Stimulated activated naive CD8-positive, alpha-beta T cell treated with anti-CD3 and anti-CD28 coated beads, Interleukin-15, amount 100 ng/mL, for 72 hours (primary cell): ENCODE measurements at regions not wholly inside any gene's neighbourhood (a gene's known extent, or its start where the extent isn't known, plus 50 kb on each side); places are given as distances from the start of the nearest gene placed in this dataset.
"Not testable (repeated sequence)": the region's sequence is repeated elsewhere in the genome, so short reads cannot be mapped to it uniquely, and the experiment has no call there.

Experiments used
- ATAC-seq: fragments of 150-1000 bp; cut with Tn5 transposase; 2 replicates; pipeline ENCODE4 v1.10.0; 2021; ENCODE audit warnings: mild to moderate bottlenecking, moderate library complexity
- DNase-seq, 2 donors: peaks; one replicate each; pipeline ENCODE4 v3.0.0; 2021 to 2022
- H3K27ac Mint-ChIP-seq, 2 donors: one replicate each; pipeline ENCODE4 v1.8.0; 2022; ENCODE audit warnings: mild to moderate bottlenecking in 2 of 2, mixed read lengths in 2 of 2, moderate library complexity in 2 of 2
- H3K27me3 Mint-ChIP-seq: one replicate; pipeline ENCODE4 v1.8.0; 2022; ENCODE audit warnings: mixed read lengths
- H3K4me1 Mint-ChIP-seq: one replicate; pipeline ENCODE4 v1.8.0; 2022; ENCODE audit warnings: mild to moderate bottlenecking, mixed read lengths
- H3K4me3 Mint-ChIP-seq, 2 donors: one replicate each; pipeline ENCODE4 v1.8.0; 2022; ENCODE audit warnings: mild to moderate bottlenecking in 2 of 2, mixed read lengths in 2 of 2, moderate library complexity in 1 of 2
- H3K9me3 Mint-ChIP-seq, 2 donors: one replicate each; pipeline ENCODE4 v1.8.0; 2022; ENCODE audit warnings: mixed read lengths in 2 of 2

DNA sequence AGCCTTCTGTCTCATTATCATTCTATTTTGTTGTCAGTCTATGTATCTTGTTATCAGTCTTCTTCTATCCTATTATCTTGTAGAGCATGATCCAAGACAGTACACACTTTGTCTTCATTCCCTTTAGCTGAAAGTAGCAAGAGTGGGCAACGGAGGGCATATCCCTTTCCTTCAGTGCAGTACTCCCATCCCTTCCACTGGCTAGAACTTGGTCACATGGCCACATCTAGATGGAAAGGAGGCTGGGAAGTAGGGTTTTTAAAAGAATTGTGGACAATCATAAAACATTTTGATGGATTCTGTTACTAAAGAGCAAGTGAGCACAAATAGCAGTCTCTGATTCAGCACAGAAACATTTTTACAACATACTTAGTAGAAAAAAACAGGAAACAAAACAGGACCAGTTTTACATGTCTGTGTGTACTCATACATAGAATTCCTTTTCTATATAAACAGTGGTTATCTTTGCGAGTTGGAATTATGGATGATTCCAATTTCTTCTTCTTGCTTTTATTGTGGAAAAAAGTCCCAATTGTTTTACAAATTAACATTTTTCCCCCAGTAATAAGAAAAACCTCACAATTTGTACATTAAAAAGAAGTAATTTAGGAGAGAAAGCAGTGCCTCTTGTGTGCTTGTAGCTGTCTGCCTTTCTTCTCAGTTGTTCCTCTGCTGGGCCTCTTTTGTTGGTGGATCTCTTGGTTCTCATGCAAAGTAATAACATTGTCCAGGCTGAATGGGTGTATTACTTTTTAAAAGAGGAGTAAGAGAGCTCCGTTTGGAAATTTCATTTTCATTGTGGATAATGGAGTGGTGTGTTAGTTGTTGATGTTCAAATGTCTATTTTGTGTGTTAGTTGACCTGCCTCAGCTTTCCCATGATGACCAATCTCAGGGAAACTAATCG lies 410.9 kb upstream of the TRPC7 start:
- DNase-seq (no peak), ATAC-seq (no peak)
- Mint-ChIP-seq H3K9me3 (no peaks in the 10 kb centered on the region), H3K27ac (no peak overlapping the region), H3K27me3 (no peaks in the 10 kb centered on the region), H3K4me3 (no peak overlapping the region), H3K4me1 (no peaks in the 10 kb centered on the region)

DNA sequence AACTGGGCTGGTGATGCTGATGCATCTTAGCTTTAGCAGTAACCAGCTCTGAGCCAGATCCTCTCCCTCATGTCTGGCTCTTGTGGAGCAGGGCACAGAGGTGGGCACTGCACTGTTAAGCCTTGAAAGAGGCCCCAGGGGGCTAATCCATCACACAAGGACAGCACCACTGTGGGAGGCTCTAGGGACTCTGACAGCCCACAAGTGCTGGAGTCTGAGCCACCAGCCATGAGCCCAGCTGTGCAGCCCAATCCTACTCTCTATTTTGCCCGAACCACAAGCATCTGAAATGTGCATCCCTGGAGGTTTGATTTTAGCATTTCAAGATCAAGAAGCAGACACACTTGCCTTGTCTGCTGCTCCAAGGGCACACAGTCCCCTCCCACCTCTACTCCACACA lies 407.1 kb upstream of the TRPC7 start:
- Mint-ChIP-seq H3K9me3 (peaks cover 0 to 5% of the 10 kb centered on the region in 2 donors), H3K4me1 (no peaks in the 10 kb centered on the region), H3K27me3 (no peaks in the 10 kb centered on the region), H3K4me3 (no peak overlapping the region), H3K27ac (no peak overlapping the region)
- peak; percentile 4 for ATAC-seq
- DNase-seq = no peak

DNA sequence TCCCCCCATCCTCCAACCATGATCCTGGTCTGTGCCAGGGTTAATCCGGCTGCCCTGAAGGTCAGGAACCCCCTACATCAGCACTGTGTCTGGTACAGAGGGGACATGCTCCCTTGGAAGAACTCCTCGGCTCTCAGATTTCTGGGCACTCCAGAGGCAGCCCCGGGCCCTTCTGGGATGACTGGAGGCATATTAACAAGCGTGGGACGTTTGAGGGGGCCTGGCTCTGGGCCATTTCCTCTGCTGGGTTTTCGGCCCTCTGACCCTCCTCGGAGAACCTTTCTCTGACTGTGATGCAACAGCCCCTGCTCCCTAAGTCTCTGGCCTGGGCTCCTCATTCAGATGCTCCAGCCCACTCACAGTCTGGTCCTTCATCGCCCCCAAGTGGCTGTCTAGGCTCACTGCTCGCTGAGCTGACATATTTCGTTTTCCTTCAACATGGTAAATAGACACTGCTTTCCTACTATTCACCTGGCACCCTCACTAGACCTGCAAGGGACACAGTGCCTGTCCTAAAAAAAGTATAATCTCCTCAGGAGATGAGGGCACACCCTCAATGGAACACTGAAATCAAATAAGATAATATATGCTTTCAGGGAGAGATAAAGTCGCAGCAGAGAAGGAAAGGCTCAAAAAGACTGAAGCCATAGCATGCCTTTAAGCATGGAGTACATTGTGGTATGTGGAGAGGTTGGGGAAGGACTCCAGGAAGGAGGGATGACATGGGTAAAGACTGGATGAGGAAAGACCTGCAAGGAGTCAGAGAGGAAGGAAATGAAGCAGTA lies 404.7 kb upstream of the TRPC7 start:
- no peaks in the 10 kb centered on the region for H3K27me3 Mint-ChIP-seq
- no peak overlapping the region for H3K4me3 Mint-ChIP-seq
- H3K9me3 Mint-ChIP-seq = peaks cover 0 to 10% of the 10 kb centered on the region in 2 donors
- DNase-seq (peak; percentile 19 to 23), ATAC-seq (peak; percentile 56)
- H3K4me1 Mint-ChIP-seq = no peaks in the 10 kb centered on the region
- H3K27ac Mint-ChIP-seq = peak overlapping the region in 1 of 2 donors; percentile 73

DNA sequence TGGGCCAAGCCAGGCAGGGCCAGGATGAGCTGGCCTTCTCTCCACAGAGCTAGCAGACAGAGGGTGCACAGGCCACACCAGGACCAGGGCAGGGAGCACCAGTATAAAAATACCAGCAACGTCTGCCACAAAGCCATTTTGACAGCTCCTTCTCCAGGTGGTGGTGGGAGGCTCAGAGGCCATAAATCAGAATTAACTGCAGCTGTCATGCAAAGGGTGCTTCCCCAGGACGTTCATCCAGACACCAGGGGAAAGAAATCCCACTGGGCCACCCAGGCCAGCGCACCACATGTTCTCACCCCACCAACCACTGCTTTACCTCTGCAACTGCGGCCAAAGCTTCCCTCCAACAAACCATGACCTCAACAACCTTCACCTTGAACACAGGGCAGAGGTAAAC lies 403.7 kb upstream of the TRPC7 start:
- H3K27me3 Mint-ChIP-seq = no peaks in the 10 kb centered on the region
- peak; percentile 33 for ATAC-seq
- DNase-seq = no peak

DNA sequence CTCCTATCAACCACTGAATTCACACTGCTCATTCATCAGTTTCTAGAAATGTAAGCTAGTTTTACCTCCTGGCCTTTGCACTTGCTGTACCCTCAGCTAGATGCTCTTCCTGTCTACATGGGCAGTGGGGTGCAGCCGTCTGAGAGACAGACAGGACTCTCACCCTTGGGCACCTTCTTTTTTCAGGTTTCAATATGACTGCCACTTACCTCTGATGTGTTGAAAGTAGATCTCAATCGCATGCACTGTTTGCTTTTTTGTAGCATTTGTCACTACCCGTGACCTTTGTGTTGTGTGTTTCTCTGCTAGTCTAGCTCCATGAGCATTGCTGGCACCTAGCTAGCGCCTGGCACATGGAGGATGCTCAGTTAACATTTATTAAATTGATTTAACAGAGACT lies 403.1 kb upstream of the TRPC7 start:
- ATAC-seq = no peak
- H3K4me3 Mint-ChIP-seq = no peak overlapping the region
- peaks cover 0 to 10% of the 10 kb centered on the region in 2 donors for H3K9me3 Mint-ChIP-seq
- H3K27ac Mint-ChIP-seq = no peak overlapping the region
- H3K27me3 Mint-ChIP-seq = no peaks in the 10 kb centered on the region
- no peaks in the 10 kb centered on the region for H3K4me1 Mint-ChIP-seq
- DNase-seq = no peak

More for the DNA sequence above, 403.7 kb upstream of the TRPC7 start:
- Mint-ChIP-seq H3K27ac (no peak overlapping the region), H3K9me3 (peaks cover 0 to 10% of the 10 kb centered on the region in 2 donors), H3K4me3 (no peak overlapping the region), H3K4me1 (no peaks in the 10 kb centered on the region)

DNA sequence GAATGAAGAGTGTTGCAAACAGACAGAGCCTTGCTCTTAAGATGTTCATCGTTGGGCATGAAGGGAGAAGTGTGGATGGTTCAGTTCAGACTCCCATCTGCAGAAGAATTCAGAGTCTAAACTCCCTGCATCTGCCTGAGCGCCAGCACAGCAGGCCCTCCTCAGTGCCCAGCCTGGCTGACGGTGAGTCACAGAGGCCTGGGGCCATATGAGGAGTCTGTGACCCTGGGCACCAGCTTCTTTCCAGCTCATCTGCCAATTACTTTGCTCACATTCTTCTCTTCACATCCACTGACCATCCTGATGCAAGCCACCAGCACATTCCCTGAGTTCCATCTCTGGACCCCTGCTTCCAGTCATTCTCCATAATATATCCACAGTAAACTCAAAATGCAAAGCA lies 401.1 kb upstream of the TRPC7 start:
- Mint-ChIP-seq H3K27me3 (no peaks in the 10 kb centered on the region), H3K4me3 (no peak overlapping the region), H3K9me3 (peaks cover 0 to 10% of the 10 kb centered on the region in 2 donors), H3K27ac (no peak overlapping the region), H3K4me1 (no peaks in the 10 kb centered on the region)
- DNase-seq (no peak), ATAC-seq (no peak)

DNA sequence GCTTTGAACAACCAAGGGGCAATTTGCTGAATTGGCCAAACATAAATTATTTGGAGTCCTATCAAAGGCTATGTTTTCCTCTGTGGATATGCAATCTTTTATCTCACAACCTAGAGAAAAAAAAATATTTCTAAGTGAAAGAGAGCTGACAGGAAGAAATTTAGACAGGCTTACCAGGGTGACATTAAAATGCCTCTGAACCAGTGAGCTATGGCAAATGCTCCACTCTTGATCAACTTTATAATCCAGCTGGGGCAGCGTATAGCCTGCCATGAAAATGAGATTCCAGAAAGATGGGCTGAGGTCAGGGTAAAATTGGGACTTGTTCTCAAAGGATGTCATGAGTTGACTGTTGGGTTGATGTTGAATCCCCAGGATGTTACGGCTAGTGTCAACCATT lies 399.3 kb upstream of the TRPC7 start:
- H3K4me1 Mint-ChIP-seq = no peaks in the 10 kb centered on the region
- DNase-seq = no peak
- ATAC-seq = no peak
- H3K27ac Mint-ChIP-seq = no peak overlapping the region
- H3K4me3 Mint-ChIP-seq = no peak overlapping the region
- H3K27me3 Mint-ChIP-seq = no peaks in the 10 kb centered on the region
- peaks cover 0 to 4% of the 10 kb centered on the region in 2 donors for H3K9me3 Mint-ChIP-seq

DNA sequence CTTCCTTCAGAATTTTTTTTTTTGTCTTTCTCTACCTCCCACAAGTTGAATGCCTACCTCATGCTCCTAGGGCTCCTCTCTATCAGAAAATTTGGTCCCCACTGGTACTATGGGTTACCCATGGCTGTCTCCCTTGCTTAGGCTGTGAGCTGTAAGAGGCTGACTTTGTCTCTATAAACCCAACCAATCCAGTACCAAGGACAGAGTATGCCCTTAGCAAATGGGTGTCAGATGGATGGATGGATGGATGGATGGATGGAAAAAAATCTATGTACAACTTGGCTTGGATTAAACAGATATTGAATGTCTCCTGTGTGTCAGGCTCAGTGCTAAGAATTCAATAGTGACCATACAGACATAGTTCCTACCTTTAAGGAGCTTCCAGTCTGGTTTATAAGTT lies 398.2 kb upstream of the TRPC7 start:
- H3K9me3 Mint-ChIP-seq = peaks cover 0 to 12% of the 10 kb centered on the region in 2 donors
- no peak for DNase-seq
- no peaks in the 10 kb centered on the region for H3K27me3 Mint-ChIP-seq
- no peaks in the 10 kb centered on the region for H3K4me1 Mint-ChIP-seq
- no peak overlapping the region for H3K27ac Mint-ChIP-seq
- ATAC-seq = no peak
- H3K4me3 Mint-ChIP-seq = no peak overlapping the region

DNA sequence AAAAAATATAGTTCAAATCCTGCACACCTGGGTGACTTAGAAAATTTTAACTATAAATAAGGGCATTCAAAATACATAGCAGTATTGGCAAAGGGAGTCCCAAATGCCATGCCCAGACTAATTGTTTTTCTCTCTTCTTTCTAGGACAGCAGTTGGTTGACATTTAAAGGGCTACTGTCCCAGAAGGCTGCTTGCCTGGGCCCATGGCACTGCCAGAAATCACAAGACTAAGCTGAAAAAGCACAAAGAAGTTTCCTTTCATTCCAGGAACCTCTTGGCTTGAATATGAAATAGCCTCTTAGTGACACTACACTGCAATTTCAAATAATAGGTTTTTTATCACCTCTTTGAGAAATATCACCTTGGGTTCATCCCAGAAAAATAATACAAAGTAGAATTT lies 388.9 kb upstream of the TRPC7 start:
- Mint-ChIP-seq H3K27me3 (no peaks in the 10 kb centered on the region), H3K4me1 (no peaks in the 10 kb centered on the region), H3K27ac (no peak overlapping the region), H3K9me3 (peaks cover 6 to 8% of the 10 kb centered on the region in 2 donors), H3K4me3 (no peak overlapping the region)
- DNase-seq (no peak), ATAC-seq (no peak)

DNA sequence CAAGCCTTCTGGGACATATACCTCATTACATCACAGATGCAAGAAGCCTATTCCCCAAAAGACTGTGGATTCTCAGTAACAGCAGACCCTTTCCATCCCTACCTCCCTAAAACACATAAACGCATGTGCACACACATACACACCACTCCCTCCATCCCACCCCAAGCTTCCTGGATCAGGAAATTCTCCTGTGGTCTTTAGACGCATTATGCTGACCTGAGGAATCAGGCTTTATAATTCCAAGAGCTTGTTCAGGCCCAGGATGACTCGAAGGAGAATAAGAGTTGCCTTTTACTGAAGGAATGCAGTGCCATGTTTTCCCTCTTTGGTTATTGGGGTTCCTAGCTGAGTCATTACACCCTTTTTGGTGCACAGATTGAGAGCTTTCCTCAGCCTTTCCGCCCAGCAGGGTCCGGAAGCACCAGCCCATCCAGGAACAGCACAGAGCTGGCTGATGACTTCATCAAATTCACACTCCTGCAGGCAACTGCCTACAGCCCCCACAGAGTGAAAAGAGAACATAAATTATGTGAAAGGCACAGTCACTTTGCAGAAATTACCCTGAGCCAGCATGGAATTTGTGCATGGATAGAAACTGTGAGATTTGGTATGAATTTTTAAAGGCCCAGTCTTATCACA lies 385.0 kb upstream of the TRPC7 start:
- no peak overlapping the region for H3K27ac Mint-ChIP-seq
- H3K4me1 Mint-ChIP-seq = no peaks in the 10 kb centered on the region
- no peaks in the 10 kb centered on the region for H3K27me3 Mint-ChIP-seq
- H3K9me3 Mint-ChIP-seq = peaks cover 0 to 8% of the 10 kb centered on the region in 2 donors
- no peak overlapping the region for H3K4me3 Mint-ChIP-seq
- DNase-seq (no peak), ATAC-seq (no peak)

DNA sequence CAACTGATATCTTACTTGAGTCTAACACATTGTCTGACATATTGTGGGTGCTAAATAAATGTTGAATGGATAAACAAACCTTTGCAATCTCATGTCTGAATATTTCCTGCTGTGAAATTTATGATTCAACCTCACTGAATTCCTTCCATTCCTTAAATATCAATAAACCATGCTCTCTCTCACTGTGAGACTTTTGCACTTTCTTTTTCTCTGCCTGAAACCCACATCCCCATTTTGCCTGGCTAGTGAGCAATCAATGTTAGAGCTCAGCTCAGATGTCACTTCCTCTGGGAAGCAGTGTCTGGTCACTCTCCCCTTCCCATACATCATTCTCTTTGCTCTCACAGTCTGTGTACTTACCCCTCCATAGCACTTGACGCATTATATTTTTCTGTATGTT lies 383.7 kb upstream of the TRPC7 start:
- Mint-ChIP-seq H3K27ac (no peak overlapping the region), H3K4me1 (no peaks in the 10 kb centered on the region), H3K9me3 (peaks cover 0 to 14% of the 10 kb centered on the region in 2 donors), H3K4me3 (no peak overlapping the region), H3K27me3 (no peaks in the 10 kb centered on the region)
- ATAC-seq (no peak), DNase-seq (no peak)

DNA sequence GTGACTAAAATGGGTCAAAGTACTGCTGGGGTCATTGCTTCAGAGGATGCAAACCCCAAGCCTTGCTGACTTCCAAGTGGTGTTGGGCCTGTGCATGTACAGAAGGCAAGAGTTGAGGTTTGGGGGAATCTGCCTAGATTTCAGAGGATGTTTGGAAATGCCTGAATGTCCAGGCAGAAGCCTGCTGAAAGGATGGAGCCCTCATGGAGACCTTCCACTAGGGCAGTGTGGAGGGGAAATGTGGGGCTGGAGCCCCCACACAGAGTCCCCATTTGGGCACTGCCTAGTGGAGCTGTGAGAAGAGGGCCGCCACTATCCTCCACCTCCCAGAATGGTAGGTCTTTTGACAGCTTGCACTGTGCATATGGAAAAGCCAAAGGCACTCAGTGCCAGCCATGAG lies 377.7 kb upstream of the TRPC7 start:
- Mint-ChIP-seq H3K4me1 (no peaks in the 10 kb centered on the region), H3K4me3 (no peak overlapping the region), H3K9me3 (peaks cover 27 to 28% of the 10 kb centered on the region in 2 donors), H3K27ac (no peak overlapping the region), H3K27me3 (no peaks in the 10 kb centered on the region)
- no peak for ATAC-seq
- DNase-seq = no peak

DNA sequence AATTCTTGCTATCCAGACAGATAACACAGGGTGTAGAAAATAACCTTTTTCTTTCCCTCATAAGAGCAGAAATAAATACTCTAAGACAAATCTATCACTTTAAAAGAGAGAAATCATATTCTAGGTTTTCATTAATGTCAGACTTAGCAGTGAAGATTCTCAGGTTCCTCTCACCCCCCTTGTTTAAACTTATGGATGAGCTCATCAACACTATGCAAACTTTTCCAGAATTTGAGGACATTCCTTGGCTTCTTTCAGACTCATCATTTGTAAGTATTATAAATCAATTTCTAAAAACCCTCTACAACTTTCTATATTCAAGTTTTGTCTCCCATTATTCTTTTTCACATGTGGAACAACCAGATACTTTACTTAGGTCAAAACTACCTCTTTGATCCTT lies 374.9 kb upstream of the TRPC7 start:
- ATAC-seq (no peak), DNase-seq (no peak)
- Mint-ChIP-seq H3K4me3 (no peak overlapping the region), H3K27ac (no peak overlapping the region), H3K4me1 (no peaks in the 10 kb centered on the region), H3K9me3 (peaks cover 29 to 37% of the 10 kb centered on the region in 2 donors), H3K27me3 (no peaks in the 10 kb centered on the region)

DNA sequence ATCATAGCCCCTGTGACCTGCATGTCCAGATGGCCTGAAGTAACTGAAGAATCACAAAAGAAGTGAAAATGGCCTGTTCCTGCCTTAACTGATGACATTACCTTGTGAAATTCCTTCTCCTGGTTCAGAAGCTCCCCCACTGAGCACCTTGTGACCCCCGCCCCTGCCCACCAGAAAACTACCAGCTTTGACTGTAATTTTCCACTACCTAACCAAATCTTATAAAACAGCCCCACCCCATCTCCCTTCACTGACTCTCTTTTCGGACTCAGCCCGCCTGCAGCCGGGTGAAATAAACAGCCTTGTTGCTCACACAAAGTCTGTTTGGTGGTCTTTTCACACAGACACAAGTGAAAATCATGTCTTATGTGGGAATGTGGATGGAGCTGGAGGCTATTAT lies 373.9 kb upstream of the TRPC7 start:
- peaks cover 29 to 31% of the 10 kb centered on the region in 2 donors for H3K9me3 Mint-ChIP-seq
- not testable (repeated sequence) for H3K4me1 Mint-ChIP-seq, H3K4me3 Mint-ChIP-seq, ATAC-seq, DNase-seq, H3K27me3 Mint-ChIP-seq
- H3K27ac Mint-ChIP-seq = peak overlapping the region in 1 of 2 donors; percentile 55

DNA sequence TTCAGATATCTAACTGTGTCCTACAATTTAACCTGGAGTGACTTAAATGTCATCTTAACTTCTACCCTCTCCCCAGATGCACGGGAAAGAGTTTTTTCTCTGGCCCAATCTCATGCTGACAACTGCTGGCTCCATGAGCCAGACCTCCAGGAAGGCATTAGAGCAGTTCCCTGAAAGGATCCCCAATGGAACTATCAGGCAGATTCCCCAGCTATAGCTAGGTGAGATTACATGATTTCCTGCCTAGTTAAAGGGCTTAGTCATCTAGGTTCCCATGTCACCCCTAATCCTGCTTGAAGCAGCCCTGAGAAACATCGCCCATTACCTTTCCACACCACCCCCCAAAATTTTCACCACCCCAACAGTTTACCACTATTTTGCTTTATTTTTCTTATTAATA lies 373.5 kb upstream of the TRPC7 start:
- H3K27ac Mint-ChIP-seq = peak overlapping the region in 1 of 2 donors; percentile 55
- no peak overlapping the region for H3K4me3 Mint-ChIP-seq
- ATAC-seq (no peak), DNase-seq (no peak)
- peaks cover 29 to 30% of the 10 kb centered on the region in 2 donors for H3K9me3 Mint-ChIP-seq
- no peaks in the 10 kb centered on the region for H3K27me3 Mint-ChIP-seq
- H3K4me1 Mint-ChIP-seq = no peaks in the 10 kb centered on the region

DNA sequence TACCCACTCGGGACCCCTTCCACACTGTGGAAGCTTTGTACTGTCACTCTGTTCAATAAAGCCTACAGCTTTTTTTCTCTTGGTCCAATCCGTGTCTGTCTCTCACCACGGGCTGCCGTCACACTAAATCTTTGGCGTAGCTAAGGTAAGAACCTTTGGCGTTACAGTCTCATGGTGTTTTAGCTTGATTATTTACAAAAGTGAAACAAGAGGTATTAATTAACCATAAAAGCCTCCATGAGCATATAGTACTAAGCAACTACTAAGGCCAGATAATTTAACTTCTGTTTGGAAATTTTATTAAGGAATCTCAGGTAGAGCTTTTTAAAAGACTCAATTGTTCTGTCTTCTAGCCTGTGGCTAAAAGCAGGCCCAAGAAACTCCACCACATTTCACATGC lies 370.7 kb upstream of the TRPC7 start:
- Mint-ChIP-seq H3K27ac (no peak overlapping the region), H3K4me1 (no peaks in the 10 kb centered on the region), H3K4me3 (no peak overlapping the region), H3K27me3 (no peaks in the 10 kb centered on the region), H3K9me3 (peaks cover 10 to 13% of the 10 kb centered on the region in 2 donors)
- no peak for DNase-seq
- no peak for ATAC-seq
